DND-41 (cell line): ENCODE measurements at regions not wholly inside any gene's neighbourhood (a gene's known extent, or its start where the extent isn't known, plus 50 kb on each side); places are given as distances from the start of the nearest gene placed in this dataset.

Experiments used
- ATAC-seq: fragments of 200-7000 bp; cut with Tn5 transposase; 3 replicates; pipeline ENCODE4 v1.9.1; 2021; ENCODE audit warnings: low read depth; ENCODE audit not compliant: insufficient read depth
- DNase-seq: peaks from one replicate; pipeline ENCODE4 v3.0.0-alpha.2; 2020
- H2AFZ ChIP-seq: 2 replicates; pipeline ENCODE4 v1.6.0; 2012; ENCODE audit warnings: low read depth, low read length
- H3K27ac ChIP-seq: 2 replicates; pipeline ENCODE4 v1.5.1; 2012; ENCODE audit warnings: low read length, inconsistent platforms
- H3K27me3 ChIP-seq: fragments of 200-600 bp; sonication (generic); 2 replicates; pipeline ENCODE4 v1.6.0; 2012; ENCODE audit warnings: low read length, mild to moderate bottlenecking, inconsistent platforms; ENCODE audit not compliant: insufficient read depth, poor library complexity
- H3K36me3 ChIP-seq: 2 replicates; pipeline ENCODE4 v1.5.1; 2012; ENCODE audit warnings: low read length, inconsistent platforms; ENCODE audit not compliant: insufficient read depth
- H3K4me1 ChIP-seq: 2 replicates; pipeline ENCODE4 v1.5.1; 2012; ENCODE audit warnings: mild to moderate bottlenecking, low read length; ENCODE audit not compliant: insufficient read depth
- H3K4me2 ChIP-seq: 2 replicates; pipeline ENCODE4 v1.6.0; 2012; ENCODE audit warnings: mild to moderate bottlenecking, moderate library complexity, low read length, inconsistent platforms; ENCODE audit not compliant: insufficient read depth
- H3K4me3 ChIP-seq, 2 experiments: fragments of 200-600 bp in 1 of 2; shearing (Covaris generic) in 1 of 2; 2 replicates each; pipeline ENCODE4 v1.5.1; 2012 to 2016; ENCODE audit warnings: inconsistent platforms in 2 of 2, low read length in 2 of 2, mild to moderate bottlenecking in 2 of 2, low read depth in 1 of 2, moderate library complexity in 1 of 2
- H3K79me2 ChIP-seq: 2 replicates; pipeline ENCODE4 v1.6.0; 2012; ENCODE audit warnings: low read length, inconsistent platforms; ENCODE audit not compliant: insufficient read depth
- H3K9ac ChIP-seq: 2 replicates; pipeline ENCODE4 v1.6.0; 2012; ENCODE audit warnings: low read depth, mild to moderate bottlenecking, inconsistent platforms, low read length, moderate library complexity
- H3K9me3 ChIP-seq: 2 replicates; pipeline ENCODE4 v1.5.1; 2012; ENCODE audit warnings: low read length, moderate library complexity, mild to moderate bottlenecking, inconsistent platforms; ENCODE audit not compliant: insufficient read depth, severe bottlenecking
- H4K20me1 ChIP-seq: 2 replicates; pipeline ENCODE4 v1.6.0; 2012; ENCODE audit warnings: low read length; ENCODE audit not compliant: insufficient read depth
- EZH2 ChIP-seq: IDR thresholded peaks from 3 replicates; pipeline ENCODE4 v1.6.1; 2012; ENCODE audit warnings: borderline replicate concordance, low read depth, mild to moderate bottlenecking, moderate library complexity, low read length, inconsistent platforms; ENCODE audit not compliant: severe bottlenecking
- TF ChIP-seq, protein P1 (sequence below): IDR thresholded peaks from 2 replicates; pipeline ENCODE4 v1.5.1; 2012; ENCODE audit warnings: borderline replicate concordance, low read length, moderate library complexity, mild to moderate bottlenecking; ENCODE audit not compliant: poor library complexity, severe bottlenecking; ENCODE audit errors: extremely low read depth

DNA sequence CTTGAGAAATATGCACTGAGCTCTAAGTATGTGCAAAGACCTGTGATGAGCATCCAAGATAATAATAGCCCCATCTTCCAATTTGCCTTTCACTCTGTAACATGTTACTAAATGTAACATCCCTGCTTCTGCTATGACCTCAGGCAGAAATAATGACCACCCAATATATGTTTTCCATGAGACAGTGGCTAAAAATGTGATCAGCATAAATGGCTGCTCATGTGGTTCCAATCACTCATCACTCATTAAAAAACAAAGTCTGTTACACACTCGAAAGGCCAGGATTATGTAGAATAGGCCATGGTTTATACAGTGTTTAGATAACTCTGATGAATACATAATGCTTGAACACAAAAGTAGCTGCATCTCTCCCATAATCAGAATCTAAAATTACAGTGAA is 71.4 kb upstream of the MOCS2 start:
- no peaks in the 10 kb centered on the region for H4K20me1 ChIP-seq
- no peak for ATAC-seq
- no peak overlapping the region for H3K4me2 ChIP-seq
- no peak overlapping the region for H3K9ac ChIP-seq
- TF ChIP-seq EZH2, result no peak
- TF ChIP-seq, protein P1, sequence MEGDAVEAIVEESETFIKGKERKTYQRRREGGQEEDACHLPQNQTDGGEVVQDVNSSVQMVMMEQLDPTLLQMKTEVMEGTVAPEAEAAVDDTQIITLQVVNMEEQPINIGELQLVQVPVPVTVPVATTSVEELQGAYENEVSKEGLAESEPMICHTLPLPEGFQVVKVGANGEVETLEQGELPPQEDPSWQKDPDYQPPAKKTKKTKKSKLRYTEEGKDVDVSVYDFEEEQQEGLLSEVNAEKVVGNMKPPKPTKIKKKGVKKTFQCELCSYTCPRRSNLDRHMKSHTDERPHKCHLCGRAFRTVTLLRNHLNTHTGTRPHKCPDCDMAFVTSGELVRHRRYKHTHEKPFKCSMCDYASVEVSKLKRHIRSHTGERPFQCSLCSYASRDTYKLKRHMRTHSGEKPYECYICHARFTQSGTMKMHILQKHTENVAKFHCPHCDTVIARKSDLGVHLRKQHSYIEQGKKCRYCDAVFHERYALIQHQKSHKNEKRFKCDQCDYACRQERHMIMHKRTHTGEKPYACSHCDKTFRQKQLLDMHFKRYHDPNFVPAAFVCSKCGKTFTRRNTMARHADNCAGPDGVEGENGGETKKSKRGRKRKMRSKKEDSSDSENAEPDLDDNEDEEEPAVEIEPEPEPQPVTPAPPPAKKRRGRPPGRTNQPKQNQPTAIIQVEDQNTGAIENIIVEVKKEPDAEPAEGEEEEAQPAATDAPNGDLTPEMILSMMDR, result no peak
- H3K36me3 ChIP-seq, result no peaks in the 10 kb centered on the region
- H2AFZ ChIP-seq, result no peak overlapping the region
- H3K27me3 ChIP-seq, result no peaks in the 10 kb centered on the region
- H3K79me2 ChIP-seq, result no peaks in the 10 kb centered on the region
- no peak overlapping the region for H3K27ac ChIP-seq
- H3K4me1 ChIP-seq, result no peaks in the 10 kb centered on the region
- no peak overlapping the region for H3K4me3 ChIP-seq
- H3K9me3 ChIP-seq, result no peaks in the 10 kb centered on the region
- DNase-seq, result no peak

DNA sequence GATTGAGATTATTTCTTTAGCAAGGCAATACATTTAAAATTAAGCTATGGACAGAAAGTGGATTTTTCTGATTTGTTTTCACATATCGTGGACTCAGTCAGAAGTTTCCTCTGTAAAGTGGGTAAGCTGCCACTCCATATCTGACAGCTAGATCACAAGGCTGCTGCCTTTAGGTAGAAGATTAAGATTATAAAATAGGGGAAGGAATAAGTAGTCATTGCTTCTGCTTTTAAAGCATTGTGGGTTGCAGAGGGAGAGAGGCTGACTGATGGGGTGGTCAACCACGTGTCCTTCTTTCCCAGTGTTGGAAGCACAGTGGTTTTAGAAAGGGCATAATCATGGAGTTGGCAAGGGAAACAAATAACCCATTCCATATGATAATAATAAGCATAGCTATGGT is 74.3 kb upstream of the MOCS2 start:
- H3K27ac ChIP-seq, result no peak overlapping the region
- no peak overlapping the region for H3K4me3 ChIP-seq
- no peaks in the 10 kb centered on the region for H3K4me1 ChIP-seq
- no peaks in the 10 kb centered on the region for H3K36me3 ChIP-seq
- H3K9me3 ChIP-seq, result no peaks in the 10 kb centered on the region
- ATAC-seq (no peak), DNase-seq (no peak)
- no peaks in the 10 kb centered on the region for H3K27me3 ChIP-seq
- no peak for TF ChIP-seq EZH2
- TF ChIP-seq, protein P1, result no peak
- no peak overlapping the region for H2AFZ ChIP-seq
- no peaks in the 10 kb centered on the region for H4K20me1 ChIP-seq
- H3K79me2 ChIP-seq, result no peaks in the 10 kb centered on the region
- H3K4me2 ChIP-seq, result no peak overlapping the region
- H3K9ac ChIP-seq, result no peak overlapping the region

DNA sequence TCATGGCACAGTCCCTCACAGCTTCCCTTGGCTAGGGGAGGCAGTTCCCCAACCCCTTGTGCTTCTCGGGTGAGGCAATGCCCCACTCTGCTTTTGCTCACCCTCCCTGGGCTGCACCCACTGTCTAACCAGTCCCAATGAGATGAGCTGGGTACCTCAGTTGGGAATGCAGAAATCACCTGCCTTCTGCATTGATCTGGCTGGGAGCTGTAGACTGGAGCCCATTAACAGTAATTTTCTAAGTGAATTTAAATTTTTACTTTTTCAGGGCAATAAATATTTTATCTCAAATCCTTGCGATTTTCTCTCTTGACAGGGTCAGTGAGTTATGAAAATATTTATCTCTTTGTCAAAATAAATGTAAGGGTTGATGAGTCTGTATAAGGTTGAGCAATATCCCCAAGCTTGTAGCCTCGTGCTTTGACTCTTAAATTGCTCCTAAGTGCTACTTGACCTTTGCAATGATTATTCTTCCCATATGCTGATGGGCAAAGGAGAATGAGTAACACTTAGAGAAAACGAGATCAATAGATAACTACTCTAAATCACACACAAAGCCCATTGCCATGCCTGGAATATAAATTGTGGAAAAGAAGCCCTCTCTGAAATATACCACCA is 82.1 kb upstream of the MOCS2 start:
- no peak overlapping the region for H2AFZ ChIP-seq
- ATAC-seq, result no peak
- DNase-seq, result no peak

More for the DNA sequence above, 82.1 kb upstream of the MOCS2 start:
- TF ChIP-seq, protein P1, result no peak
- TF ChIP-seq EZH2, result no peak
- H3K4me3 ChIP-seq, result no peak overlapping the region
- H3K79me2 ChIP-seq, result no peaks in the 10 kb centered on the region
- no peaks in the 10 kb centered on the region for H4K20me1 ChIP-seq
- H3K4me2 ChIP-seq, result no peak overlapping the region
- no peak overlapping the region for H3K9ac ChIP-seq
- H3K36me3 ChIP-seq, result no peaks in the 10 kb centered on the region
- no peaks in the 10 kb centered on the region for H3K4me1 ChIP-seq
- no peak overlapping the region for H3K27ac ChIP-seq
- peaks cover 2% of the 10 kb centered on the region for H3K9me3 ChIP-seq
- peaks cover 3% of the 10 kb centered on the region for H3K27me3 ChIP-seq
